Mucosa of stomach (tissue), 1 donor: ENCODE measurements at regions not wholly inside any gene's neighbourhood (a gene's known extent, or its start where the extent isn't known, plus 50 kb on each side); places are given as distances from the start of the nearest gene placed in this dataset.

Experiments used
- H3K27me3 ChIP-seq: one replicate; pipeline ENCODE4 v1.7.0; 2013; ENCODE audit warnings: mild to moderate bottlenecking, low read length; ENCODE audit not compliant: control insufficient read depth, insufficient read depth
- H3K36me3 ChIP-seq: one replicate; pipeline ENCODE4 v1.7.0; 2013; ENCODE audit warnings: low read length; ENCODE audit not compliant: control insufficient read depth, insufficient read depth
- H3K4me1 ChIP-seq: one replicate; pipeline ENCODE4 v1.7.0; 2013; ENCODE audit warnings: mild to moderate bottlenecking, low read length; ENCODE audit not compliant: control insufficient read depth, insufficient read depth
- H3K4me3 ChIP-seq: one replicate; pipeline ENCODE4 v1.7.0; 2013; ENCODE audit warnings: low read length
- H3K9ac ChIP-seq: one replicate; pipeline ENCODE4 v1.7.0; 2013; ENCODE audit warnings: mild to moderate bottlenecking, low read length, moderate library complexity
- H3K9me3 ChIP-seq: one replicate; pipeline ENCODE4 v1.7.0; 2013; ENCODE audit warnings: mild to moderate bottlenecking, low read length, moderate library complexity; ENCODE audit not compliant: control insufficient read depth
- donor health status: Pancreatic carcinoma.

GRCh38 chr4:31959972-31960371, 1239.8 kb downstream of the PCDH7 start:
- Histone ChIP-seq H3K9me3 (no peaks in the 10 kb centered on the region), H3K27me3 (no peaks in the 10 kb centered on the region), H3K4me1 (no peaks in the 10 kb centered on the region), H3K36me3 (no peaks in the 10 kb centered on the region), H3K4me3 (no peak overlapping the region), H3K9ac (no peak overlapping the region)

GRCh38 chr4:31964685-31965084, 1244.5 kb downstream of the PCDH7 start:
- H3K27me3 ChIP-seq: no peaks in the 10 kb centered on the region
- no peak overlapping the region for H3K9ac ChIP-seq
- no peaks in the 10 kb centered on the region for H3K4me1 ChIP-seq

GRCh38 chr4:31968842-31969241, 1248.7 kb downstream of the PCDH7 start:
- no peaks in the 10 kb centered on the region for H3K36me3 ChIP-seq
- H3K9ac ChIP-seq: no peak overlapping the region
- H3K4me3 ChIP-seq: no peak overlapping the region
- H3K9me3 ChIP-seq: no peaks in the 10 kb centered on the region
- H3K4me1 ChIP-seq: no peaks in the 10 kb centered on the region
- no peaks in the 10 kb centered on the region for H3K27me3 ChIP-seq

More at GRCh38 chr4:31964685-31965084, 1244.5 kb downstream of the PCDH7 start:
- no peaks in the 10 kb centered on the region for H3K9me3 ChIP-seq
- H3K36me3 ChIP-seq: no peaks in the 10 kb centered on the region
- H3K4me3 ChIP-seq: no peak overlapping the region

GRCh38 chr4:31974490-31975002, 1254.4 kb downstream of the PCDH7 start:
- no peak overlapping the region for H3K9ac ChIP-seq
- H3K9me3 ChIP-seq: no peaks in the 10 kb centered on the region
- H3K36me3 ChIP-seq: no peaks in the 10 kb centered on the region
- no peaks in the 10 kb centered on the region for H3K4me1 ChIP-seq
- H3K4me3 ChIP-seq: no peak overlapping the region
- H3K27me3 ChIP-seq: no peaks in the 10 kb centered on the region

- Histone ChIP-seq H3K9ac (no peak overlapping the region), H3K27me3 (no peaks in the 10 kb centered on the region), H3K4me1 (no peaks in the 10 kb centered on the region), H3K9me3 (no peaks in the 10 kb centered on the region), H3K4me3 (no peak overlapping the region), H3K36me3 (no peaks in the 10 kb centered on the region)
These were observed 1259.8 kb downstream of the PCDH7 start for GRCh38 chr4:31979988-31980387.

GRCh38 chr4:31983246-31983645, 1263.1 kb downstream of the PCDH7 start:
- Histone ChIP-seq H3K9ac (no peak overlapping the region), H3K9me3 (no peaks in the 10 kb centered on the region), H3K27me3 (no peaks in the 10 kb centered on the region), H3K4me1 (no peaks in the 10 kb centered on the region), H3K36me3 (no peaks in the 10 kb centered on the region), H3K4me3 (no peak overlapping the region)

- Histone ChIP-seq H3K27me3 (no peaks in the 10 kb centered on the region), H3K4me1 (no peaks in the 10 kb centered on the region), H3K9me3 (no peaks in the 10 kb centered on the region), H3K9ac (no peak overlapping the region), H3K4me3 (no peak overlapping the region), H3K36me3 (no peaks in the 10 kb centered on the region)
These were observed 1263.5 kb downstream of the PCDH7 start for GRCh38 chr4:31983677-31984076.

- H3K9ac ChIP-seq: no peak overlapping the region
- no peaks in the 10 kb centered on the region for H3K9me3 ChIP-seq
- no peaks in the 10 kb centered on the region for H3K27me3 ChIP-seq
These were observed 1264.7 kb downstream of the PCDH7 start for GRCh38 chr4:31984872-31985271.

GRCh38 chr4:31995943-31996901, 1276.1 kb downstream of the PCDH7 start:
- Histone ChIP-seq H3K9ac (no peak overlapping the region), H3K9me3 (no peaks in the 10 kb centered on the region), H3K4me3 (no peak overlapping the region), H3K36me3 (no peaks in the 10 kb centered on the region), H3K27me3 (no peaks in the 10 kb centered on the region), H3K4me1 (no peaks in the 10 kb centered on the region)

More at GRCh38 chr4:31984872-31985271, 1264.7 kb downstream of the PCDH7 start:
- no peaks in the 10 kb centered on the region for H3K36me3 ChIP-seq
- no peak overlapping the region for H3K4me3 ChIP-seq
- no peaks in the 10 kb centered on the region for H3K4me1 ChIP-seq

- H3K4me1 ChIP-seq: no peaks in the 10 kb centered on the region
- H3K27me3 ChIP-seq: no peaks in the 10 kb centered on the region
- H3K4me3 ChIP-seq: no peak overlapping the region
- no peaks in the 10 kb centered on the region for H3K36me3 ChIP-seq
- H3K9ac ChIP-seq: no peak overlapping the region
- H3K9me3 ChIP-seq: no peaks in the 10 kb centered on the region
These were observed 1278.6 kb downstream of the PCDH7 start for GRCh38 chr4:31998807-31999206.

- no peaks in the 10 kb centered on the region for H3K9me3 ChIP-seq
- no peaks in the 10 kb centered on the region for H3K27me3 ChIP-seq
- no peaks in the 10 kb centered on the region for H3K4me1 ChIP-seq
- H3K36me3 ChIP-seq: no peaks in the 10 kb centered on the region
- H3K4me3 ChIP-seq: no peak overlapping the region
- H3K9ac ChIP-seq: no peak overlapping the region
These were observed 1279.7 kb downstream of the PCDH7 start for GRCh38 chr4:31999848-32000247.

GRCh38 chr4:32000846-32001488, 1280.8 kb downstream of the PCDH7 start:
- Histone ChIP-seq H3K4me3 (no peak overlapping the region), H3K36me3 (no peaks in the 10 kb centered on the region), H3K9me3 (no peaks in the 10 kb centered on the region), H3K9ac (no peak overlapping the region), H3K27me3 (no peaks in the 10 kb centered on the region), H3K4me1 (no peaks in the 10 kb centered on the region)
